ENCODE measurements at regions not wholly inside any gene's neighbourhood (a gene's known extent, or its start where the extent isn't known, plus 50 kb on each side); places are given as distances from the start of the nearest gene placed in this dataset.

GRCh38 chr14:22508662-22509035, 80.4 kb downstream of the DAD1 start:
- intact Hi-C loops (cut with DNase I) = no loop called here
- DNase-seq (ENCODE audit: extremely low spot score in 2 of 2) = no peak

GRCh38 chr14:22508150-22508457, 80.9 kb downstream of the DAD1 start:
- DNase-seq (ENCODE audit: extremely low spot score in 2 of 2) = no peak
- TF ChIP-seq CTCF (IDR thresholded peaks at IDR 0.05) (no peak), POLR2A (IDR thresholded peaks at IDR 0.05) (no peak), POLR2AphosphoS5 (IDR thresholded peaks at IDR 0.05; ENCODE audit: insufficient read depth in 1 of 2, low read depth in 1 of 2) (no peak)
- Histone ChIP-seq H3K36me3 (no peaks in the 10 kb centered on the region), H3K4me1 (peaks cover 30% of the 10 kb centered on the region), H3K27ac (no peak overlapping the region), H3K27me3 (no peaks in the 10 kb centered on the region), H3K4me3 (no peak overlapping the region), H3K9me3 (no peaks in the 10 kb centered on the region)
- intact Hi-C loops (cut with DNase I) = no loop called here

More at GRCh38 chr14:22508662-22509035, 80.4 kb downstream of the DAD1 start:
- no peaks in the 10 kb centered on the region for H3K9me3 ChIP-seq
- H3K27ac ChIP-seq = no peak overlapping the region
- H3K27me3 ChIP-seq = no peaks in the 10 kb centered on the region
- no peaks in the 10 kb centered on the region for H3K36me3 ChIP-seq
- no peak for TF ChIP-seq POLR2A (IDR thresholded peaks at IDR 0.05)
- no peak for TF ChIP-seq CTCF (IDR thresholded peaks at IDR 0.05)
- H3K4me1 ChIP-seq = peaks cover 36% of the 10 kb centered on the region
- no peak overlapping the region for H3K4me3 ChIP-seq

- H3K27ac ChIP-seq = no peak overlapping the region
- intact Hi-C loops (cut with DNase I) = no loop called here
- DNase-seq (ENCODE audit: extremely low spot score in 2 of 2) = no peak
Observed at GRCh38 chr14:22506778-22507351, 82.2 kb downstream of the DAD1 start.

GRCh38 chr14:22506378-22506710, 82.7 kb downstream of the DAD1 start:
- Histone ChIP-seq H3K27me3 (no peaks in the 10 kb centered on the region), H3K4me1 (peaks cover 32% of the 10 kb centered on the region), H3K9me3 (no peaks in the 10 kb centered on the region), H3K36me3 (no peaks in the 10 kb centered on the region), H3K27ac (no peak overlapping the region), H3K4me3 (no peak overlapping the region)
- no peak for DNase-seq (ENCODE audit: extremely low spot score in 2 of 2)
- intact Hi-C loops (cut with DNase I) = no loop called here
- TF ChIP-seq POLR2A (IDR thresholded peaks at IDR 0.05) (no peak), CTCF (IDR thresholded peaks at IDR 0.05) (no peak), POLR2AphosphoS5 (IDR thresholded peaks at IDR 0.05; ENCODE audit: insufficient read depth in 1 of 2, low read depth in 1 of 2) (no peak)

More at GRCh38 chr14:22506778-22507351, 82.2 kb downstream of the DAD1 start:
- Histone ChIP-seq H3K9me3 (no peaks in the 10 kb centered on the region), H3K4me1 (peaks cover 28% of the 10 kb centered on the region), H3K4me3 (no peak overlapping the region), H3K36me3 (no peaks in the 10 kb centered on the region), H3K27me3 (no peaks in the 10 kb centered on the region)
- TF ChIP-seq CTCF (IDR thresholded peaks at IDR 0.05) = no peak
- TF ChIP-seq POLR2AphosphoS5 (IDR thresholded peaks at IDR 0.05; ENCODE audit: insufficient read depth in 1 of 2, low read depth in 1 of 2) = no peak
- no peak for TF ChIP-seq POLR2A (IDR thresholded peaks at IDR 0.05)

- Histone ChIP-seq H3K4me1 (peaks cover 28% of the 10 kb centered on the region), H3K27me3 (no peaks in the 10 kb centered on the region), H3K27ac (no peak overlapping the region), H3K9me3 (no peaks in the 10 kb centered on the region), H3K4me3 (no peak overlapping the region), H3K36me3 (no peaks in the 10 kb centered on the region)
- intact Hi-C loops (cut with DNase I) = no loop called here
- DNase-seq (ENCODE audit: extremely low spot score in 2 of 2) = no peak
- no peak for TF ChIP-seq CTCF (IDR thresholded peaks at IDR 0.05)
- TF ChIP-seq POLR2A (IDR thresholded peaks at IDR 0.05) = no peak
- TF ChIP-seq POLR2AphosphoS5 (IDR thresholded peaks at IDR 0.05; ENCODE audit: insufficient read depth in 1 of 2, low read depth in 1 of 2) = no peak
Observed at GRCh38 chr14:22505697-22506377, 83.2 kb downstream of the DAD1 start.

Data from vagina (tissue), 2 donors.